ENCODE measurements at regions not wholly inside any gene's neighbourhood (a gene's known extent, or its start where the extent isn't known, plus 50 kb on each side); places are given as distances from the start of the nearest gene placed in this dataset.
"Not testable (repeated sequence)": the region's sequence is repeated elsewhere in the genome, so short reads cannot be mapped to it uniquely, and the experiment has no call there.

- no peak for TF ChIP-seq AR (CRISPR knock-in tag; IDR thresholded peaks at IDR 0.05)
- TF ChIP-seq ZNF138 (CRISPR knock-in tag; conservative IDR thresholded peaks at IDR 0.05) = no peak
- TF ChIP-seq PRDM15 (CRISPR knock-in tag; IDR thresholded peaks at IDR 0.05) = no peak
- TF ChIP-seq USF1 (CRISPR knock-in tag; IDR thresholded peaks at IDR 0.05) = no peak
- TF ChIP-seq JAZF1 (CRISPR knock-in tag; IDR thresholded peaks at IDR 0.05) = no peak
- TF ChIP-seq NFATC4 (CRISPR knock-in tag; IDR thresholded peaks at IDR 0.05) = no peak
- no peak for TF ChIP-seq NR3C1 (CRISPR knock-in tag; conservative IDR thresholded peaks at IDR 0.05; ENCODE audit: low read depth)
- TF ChIP-seq TCF7 (CRISPR knock-in tag; IDR thresholded peaks at IDR 0.05; ENCODE audit: low read depth) = no peak
- no peak for TF ChIP-seq ATF3 (CRISPR knock-in tag; conservative IDR thresholded peaks at IDR 0.05)
- no peak for TF ChIP-seq ZBTB43 (CRISPR knock-in tag; IDR thresholded peaks at IDR 0.05)
Observed at GRCh38 chr11:50102916-50103315, 70.2 kb downstream of the OR4C45 start (continued).

- H3K27me3 Mint-ChIP-seq (ENCODE audit: low read depth); ATAC-seq; H3K27ac Mint-ChIP-seq; H3K4me3 Mint-ChIP-seq; POLR2A ChIA-PET; H3K4me1 Mint-ChIP-seq; DNase-seq (ENCODE audit: low spot score); CTCF ChIA-PET: not testable (repeated sequence)
- Mint-ChIP-seq H3K9me3 (peaks cover 73% of the 10 kb centered on the region), H3K36me3 (peaks cover 71% of the 10 kb centered on the region)
Observed at GRCh38 chr11:50140686-50141085, 108.0 kb downstream of the OR4C45 start.

GRCh38 chr11:50146308-50146707, 113.6 kb downstream of the OR4C45 start:
- H3K27me3 Mint-ChIP-seq (ENCODE audit: low read depth); H3K27ac Mint-ChIP-seq; ATAC-seq; DNase-seq (ENCODE audit: low spot score); POLR2A ChIA-PET; H3K4me3 Mint-ChIP-seq; H3K4me1 Mint-ChIP-seq; CTCF ChIA-PET: not testable (repeated sequence)
- Mint-ChIP-seq H3K36me3 (peaks cover 79% of the 10 kb centered on the region), H3K9me3 (peaks cover 72% of the 10 kb centered on the region)

GRCh38 chr11:50147946-50148345, 115.3 kb downstream of the OR4C45 start:
- H3K4me1 Mint-ChIP-seq; ATAC-seq; H3K27ac Mint-ChIP-seq; CTCF ChIA-PET; H3K4me3 Mint-ChIP-seq; DNase-seq (ENCODE audit: low spot score); POLR2A ChIA-PET: not testable (repeated sequence)
- Mint-ChIP-seq H3K9me3 (peaks cover 75% of the 10 kb centered on the region), H3K27me3 (ENCODE audit: low read depth) (peaks cover 14% of the 10 kb centered on the region), H3K36me3 (peaks cover 80% of the 10 kb centered on the region)
